AG04450 (cell line): ENCODE measurements at regions not wholly inside any gene's neighbourhood (a gene's known extent, or its start where the extent isn't known, plus 50 kb on each side); places are given as distances from the start of the nearest gene placed in this dataset.
"Not testable (repeated sequence)": the region's sequence is repeated elsewhere in the genome, so short reads cannot be mapped to it uniquely, and the experiment has no call there.

Experiments
- CTCF ChIA-PET: fragments of 300-600, 350-600 bp; formaldehyde crosslinking; extraction: SDS; loops from one replicate; lab custom pipeline; 2022; ENCODE audit warnings: antibody characterized with exemption, inconsistent platforms; lab: Charles Lee
- POLR2A ChIA-PET: fragments of 350-600 bp; formaldehyde crosslinking; extraction: SDS; loops from one replicate; lab custom pipeline; 2021; ENCODE audit warnings: antibody characterized with exemption, inconsistent platforms; lab: Yijun Ruan, JAX
- DNase-seq: peaks from one replicate; pipeline ENCODE4 v3.0.0-alpha.2; 2011; ENCODE audit warnings: low read depth, low spot score
- H3K27ac ChIP-seq: one replicate; pipeline ENCODE4 v1.5.1; 2012; ENCODE audit warnings: low read depth, low read length, control low read depth
- H3K27me3 ChIP-seq: one replicate; pipeline ENCODE4 v1.6.0; 2012; ENCODE audit warnings: low read length; ENCODE audit not compliant: control insufficient read depth, insufficient read depth
- H3K4me3 ChIP-seq: 2 replicates; pipeline ENCODE4 v1.5.1; 2011; ENCODE audit warnings: mild to moderate bottlenecking, low read depth, low read length, control low read depth
- H3K9me3 ChIP-seq: 2 replicates; pipeline ENCODE4 v1.5.1; 2012; ENCODE audit warnings: low read length; ENCODE audit not compliant: control insufficient read depth, insufficient read depth
- TF ChIP-seq, protein P1 (sequence below): IDR thresholded peaks from 2 replicates; pipeline ENCODE4 v1.5.1; 2011; ENCODE audit warnings: low read depth, low read length, control low read depth, inconsistent platforms

DNA sequence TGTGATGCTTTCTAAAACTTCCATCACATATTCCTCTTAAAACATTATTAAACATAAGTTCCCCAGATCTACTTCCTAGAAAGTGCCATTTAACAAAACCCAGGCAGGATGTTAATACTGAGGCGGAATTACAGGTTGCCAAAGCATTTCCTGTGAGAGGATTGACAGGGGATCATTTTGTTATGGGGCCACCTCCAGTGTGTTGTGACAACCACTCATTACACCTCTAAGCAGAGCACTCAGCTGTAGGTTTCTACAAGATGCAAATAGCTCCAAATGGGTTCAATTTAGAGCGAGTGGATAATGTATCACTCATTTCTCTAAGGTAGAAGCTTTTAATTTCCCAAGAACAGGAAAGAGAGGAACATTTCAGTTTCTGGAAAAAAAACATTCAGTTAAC lies 1429.5 kb upstream of the ACVR2A start:
- no peak overlapping the region for H3K27ac ChIP-seq
- CTCF ChIA-PET = no interaction called here
- H3K27me3 ChIP-seq = no peaks in the 10 kb centered on the region
- H3K9me3 ChIP-seq = no peaks in the 10 kb centered on the region; the same call in 1 of the 2 replicates
- no peak overlapping the region for H3K4me3 ChIP-seq
- TF ChIP-seq, protein P1, sequence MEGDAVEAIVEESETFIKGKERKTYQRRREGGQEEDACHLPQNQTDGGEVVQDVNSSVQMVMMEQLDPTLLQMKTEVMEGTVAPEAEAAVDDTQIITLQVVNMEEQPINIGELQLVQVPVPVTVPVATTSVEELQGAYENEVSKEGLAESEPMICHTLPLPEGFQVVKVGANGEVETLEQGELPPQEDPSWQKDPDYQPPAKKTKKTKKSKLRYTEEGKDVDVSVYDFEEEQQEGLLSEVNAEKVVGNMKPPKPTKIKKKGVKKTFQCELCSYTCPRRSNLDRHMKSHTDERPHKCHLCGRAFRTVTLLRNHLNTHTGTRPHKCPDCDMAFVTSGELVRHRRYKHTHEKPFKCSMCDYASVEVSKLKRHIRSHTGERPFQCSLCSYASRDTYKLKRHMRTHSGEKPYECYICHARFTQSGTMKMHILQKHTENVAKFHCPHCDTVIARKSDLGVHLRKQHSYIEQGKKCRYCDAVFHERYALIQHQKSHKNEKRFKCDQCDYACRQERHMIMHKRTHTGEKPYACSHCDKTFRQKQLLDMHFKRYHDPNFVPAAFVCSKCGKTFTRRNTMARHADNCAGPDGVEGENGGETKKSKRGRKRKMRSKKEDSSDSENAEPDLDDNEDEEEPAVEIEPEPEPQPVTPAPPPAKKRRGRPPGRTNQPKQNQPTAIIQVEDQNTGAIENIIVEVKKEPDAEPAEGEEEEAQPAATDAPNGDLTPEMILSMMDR = no peak
- DNase-seq = no peak
- POLR2A ChIA-PET = no interaction called here

DNA sequence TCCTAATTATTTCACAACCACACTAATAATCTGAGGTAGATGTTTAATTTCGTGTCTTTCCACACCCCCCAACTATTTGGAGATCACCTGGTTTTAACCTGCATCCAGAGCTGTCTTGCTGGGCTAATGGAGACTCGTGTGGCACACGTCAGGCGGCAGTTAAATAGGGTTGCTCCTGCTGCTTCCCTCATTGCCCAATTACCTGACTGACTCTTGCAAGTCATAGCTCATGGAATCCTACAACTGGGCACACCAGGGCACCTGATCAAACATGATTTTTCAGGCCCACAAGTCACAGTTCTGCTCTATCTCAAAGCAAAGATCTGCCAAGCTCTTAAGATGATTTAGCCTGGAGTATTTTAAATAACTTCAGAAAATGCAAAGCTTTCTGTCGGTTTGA lies 1430.4 kb upstream of the ACVR2A start:
- Histone ChIP-seq H3K4me3 (no peak overlapping the region), H3K27me3 (no peaks in the 10 kb centered on the region), H3K9me3 (no peaks in the 10 kb centered on the region; the same call in 1 of the 2 replicates), H3K27ac (no peak overlapping the region)
- ChIA-PET POLR2A (no interaction called here), CTCF (no interaction called here)
- DNase-seq = no peak
- TF ChIP-seq, protein P1 = no peak

DNA sequence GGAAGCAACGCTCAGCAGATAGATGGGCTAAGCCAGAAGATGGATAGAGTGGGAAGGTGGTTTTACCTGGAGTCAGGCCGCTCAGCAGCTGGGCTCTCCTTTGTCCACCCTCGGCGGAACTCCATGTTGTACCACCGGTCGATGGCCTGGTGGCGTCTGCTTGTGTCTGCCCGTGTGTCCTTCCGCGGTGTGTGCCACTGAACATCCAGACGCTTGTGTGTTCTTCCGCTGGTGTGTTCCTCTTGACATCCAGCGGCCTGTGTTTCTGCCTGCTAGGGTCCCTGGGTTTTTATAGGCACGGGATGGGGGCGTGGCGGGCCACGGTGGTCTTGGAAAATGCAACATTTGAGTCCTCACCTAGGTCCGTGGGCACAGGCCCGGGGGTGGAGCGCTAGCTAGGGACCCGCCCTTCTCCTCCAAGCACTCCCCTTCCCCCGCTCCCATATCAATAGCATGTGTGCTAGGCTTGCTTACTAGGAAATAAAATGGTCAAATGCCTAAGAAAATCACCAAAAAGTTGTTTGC lies 1431.7 kb upstream of the ACVR2A start:
- H3K27ac ChIP-seq = no peak overlapping the region
- H3K4me3 ChIP-seq = no peak overlapping the region
- no peak for DNase-seq
- no peaks in the 10 kb centered on the region; the same call in 1 of the 2 replicates for H3K9me3 ChIP-seq
- no peaks in the 10 kb centered on the region for H3K27me3 ChIP-seq
- POLR2A ChIA-PET = no interaction called here
- CTCF ChIA-PET = no interaction called here
- TF ChIP-seq, protein P1 = no peak

DNA sequence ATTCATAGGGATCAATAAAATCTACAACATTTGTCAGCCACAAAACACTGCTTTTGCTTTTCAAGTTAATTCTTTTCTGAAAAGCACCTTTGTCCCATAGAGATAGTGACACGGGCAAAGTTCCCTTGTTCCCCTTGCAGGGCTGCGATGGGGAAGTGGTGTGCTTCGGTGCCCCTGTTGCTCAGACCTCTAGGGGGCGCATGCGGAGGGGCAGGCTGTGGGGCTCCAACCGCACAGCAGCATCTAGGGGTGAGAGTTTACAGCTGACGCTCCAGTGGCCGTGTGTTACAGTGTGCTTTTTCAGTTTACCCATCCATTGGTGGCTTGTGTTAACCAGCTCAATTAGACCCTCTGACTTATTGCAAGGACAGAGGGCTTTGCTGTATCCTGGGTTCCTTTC lies 1432.2 kb upstream of the ACVR2A start:
- H3K4me3 ChIP-seq = no peak overlapping the region
- DNase-seq = no peak
- POLR2A ChIA-PET = no interaction called here
- TF ChIP-seq, protein P1 = no peak
- no peak overlapping the region for H3K27ac ChIP-seq
- CTCF ChIA-PET = no interaction called here
- no peaks in the 10 kb centered on the region; the same call in 1 of the 2 replicates for H3K9me3 ChIP-seq
- no peaks in the 10 kb centered on the region for H3K27me3 ChIP-seq

DNA sequence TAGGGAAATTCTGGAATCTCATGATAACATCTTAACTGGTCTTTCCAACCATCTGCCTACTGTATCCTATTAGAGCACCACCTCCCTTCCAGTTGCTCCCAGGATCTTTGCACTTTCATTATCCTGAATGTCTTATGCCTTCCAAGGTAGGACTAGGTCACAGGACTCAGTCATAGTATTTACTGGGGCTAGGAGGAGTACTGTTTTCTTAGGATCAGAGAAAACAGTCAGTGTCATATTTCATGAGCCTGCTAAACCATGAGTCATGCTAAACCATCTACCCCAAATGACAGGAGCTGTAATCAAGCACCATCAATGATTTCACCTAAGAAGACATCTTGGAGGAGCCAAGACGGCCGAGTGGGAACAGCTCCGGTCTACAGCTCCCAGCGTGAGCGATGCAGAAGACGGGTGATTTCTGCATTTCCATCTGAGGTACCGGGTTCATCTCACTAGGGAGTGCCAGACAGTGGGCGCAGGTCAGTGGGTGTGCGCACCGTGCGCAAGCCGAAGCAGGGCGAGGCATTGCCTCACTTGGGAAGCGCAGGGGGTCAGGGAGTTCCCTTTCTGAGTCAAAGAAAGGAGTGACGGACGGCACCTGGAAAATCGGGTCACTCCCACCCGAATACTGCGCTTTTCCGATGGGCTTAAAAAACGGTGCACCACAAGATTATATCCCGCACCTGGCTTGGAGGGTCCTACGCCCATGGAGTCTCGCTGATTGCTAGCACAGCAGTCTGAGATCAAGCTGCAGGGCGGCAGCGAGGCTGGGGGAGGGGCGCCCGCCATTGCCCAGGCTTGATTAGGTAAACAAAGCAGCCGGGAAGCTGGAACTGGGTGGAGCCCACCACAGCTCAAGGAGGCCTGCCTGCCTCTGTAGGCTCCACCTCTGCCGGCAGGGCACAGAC lies 1439.2 kb upstream of the ACVR2A start:
- H3K9me3 ChIP-seq, POLR2A ChIA-PET, H3K4me3 ChIP-seq, DNase-seq, CTCF ChIA-PET, H3K27ac ChIP-seq, H3K27me3 ChIP-seq: not testable (repeated sequence)

DNA sequence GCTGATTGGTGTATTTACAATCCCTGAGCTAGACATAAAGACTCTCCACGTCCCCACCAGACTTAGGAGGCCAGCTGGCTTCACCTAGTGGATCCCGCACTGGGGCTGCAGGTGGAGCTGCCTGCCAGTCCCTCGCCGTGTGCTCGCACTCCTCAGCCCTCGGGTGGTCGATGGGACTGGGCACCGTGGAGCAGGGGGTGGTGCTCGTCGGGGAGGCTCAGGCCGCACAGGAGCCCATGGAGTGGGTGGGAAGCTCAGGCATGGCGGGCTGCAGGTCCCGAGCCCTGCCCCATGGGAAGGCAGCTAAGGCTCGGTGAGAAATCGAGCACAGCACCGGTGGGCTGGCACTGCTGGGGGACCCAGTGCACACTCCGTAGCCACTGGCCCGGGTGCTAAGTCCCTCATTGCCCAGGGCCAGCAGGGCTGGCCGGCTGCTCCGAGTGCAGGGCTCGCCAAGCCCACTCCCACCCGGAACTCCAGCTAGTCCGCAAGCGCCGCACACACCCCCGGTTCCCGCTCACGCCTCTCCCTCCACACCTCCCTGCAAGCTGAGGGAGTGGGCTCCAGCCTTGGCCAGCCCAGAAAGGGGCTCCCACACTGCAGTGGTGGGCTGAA lies 1441.2 kb upstream of the ACVR2A start:
- H3K27me3 ChIP-seq, POLR2A ChIA-PET, DNase-seq, CTCF ChIA-PET, H3K9me3 ChIP-seq, H3K4me3 ChIP-seq, H3K27ac ChIP-seq: not testable (repeated sequence)
